Colonic mucosa (tissue), 4 donors: ENCODE measurements at regions not wholly inside any gene's neighbourhood (a gene's known extent, or its start where the extent isn't known, plus 50 kb on each side); places are given as distances from the start of the nearest gene placed in this dataset.

Experiments used
- DNase-seq: peaks from one replicate; pipeline ENCODE4 v3.0.0-alpha.2; 2020
- H3K27ac ChIP-seq: fragments of 200-600 bp; one replicate; pipeline ENCODE4 v1.8.0; 2021
- H3K27me3 ChIP-seq: fragments of 200-600 bp; one replicate; pipeline ENCODE4 v1.8.0; 2021
- H3K36me3 ChIP-seq: fragments of 200-600 bp; one replicate; pipeline ENCODE4 v1.8.0; 2021
- H3K4me1 ChIP-seq: fragments of 200-600 bp; one replicate; pipeline ENCODE4 v1.8.0; 2021; ENCODE audit warnings: mild to moderate bottlenecking
- H3K4me3 ChIP-seq: fragments of 200-600 bp; one replicate; pipeline ENCODE4 v1.8.0; 2021
- H3K9ac ChIP-seq, 2 donors: one replicate each; pipeline ENCODE4 v1.7.0; 2013; ENCODE audit warnings: control low read depth in 2 of 2, low read depth in 2 of 2, low read length in 2 of 2
- H3K9me3 ChIP-seq: fragments of 200-600 bp; one replicate; pipeline ENCODE4 v1.8.0; 2021
- intact Hi-C: fragments of 100-400 bp; cut with DNase I; formaldehyde crosslinking; loops from one replicate; pipeline ENCODE4 v1.14.1; 2022
- TF ChIP-seq, protein P1 (sequence below): fragments of 200-600 bp; IDR thresholded peaks from one replicate; pipeline ENCODE4 v1.8.0; 2022; ENCODE audit warnings: antibody characterized with exemption, mild to moderate bottlenecking
- donor health status: healthy.
- donor health status: DM: no; HTN: no; CAD: no.
- donor health status: DM: no; HTN: no; CAD: no.

GRCh38 chr7:84688671-84689070 is 494.1 kb upstream of the SEMA3A start:
- Histone ChIP-seq H3K36me3 (no peaks in the 10 kb centered on the region), H3K27me3 (no peaks in the 10 kb centered on the region), H3K4me1 (no peaks in the 10 kb centered on the region), H3K4me3 (no peak overlapping the region), H3K9me3 (no peaks in the 10 kb centered on the region), H3K9ac (no peak overlapping the region), H3K27ac (no peak overlapping the region)
- no peak for DNase-seq
- TF ChIP-seq, protein P1, sequence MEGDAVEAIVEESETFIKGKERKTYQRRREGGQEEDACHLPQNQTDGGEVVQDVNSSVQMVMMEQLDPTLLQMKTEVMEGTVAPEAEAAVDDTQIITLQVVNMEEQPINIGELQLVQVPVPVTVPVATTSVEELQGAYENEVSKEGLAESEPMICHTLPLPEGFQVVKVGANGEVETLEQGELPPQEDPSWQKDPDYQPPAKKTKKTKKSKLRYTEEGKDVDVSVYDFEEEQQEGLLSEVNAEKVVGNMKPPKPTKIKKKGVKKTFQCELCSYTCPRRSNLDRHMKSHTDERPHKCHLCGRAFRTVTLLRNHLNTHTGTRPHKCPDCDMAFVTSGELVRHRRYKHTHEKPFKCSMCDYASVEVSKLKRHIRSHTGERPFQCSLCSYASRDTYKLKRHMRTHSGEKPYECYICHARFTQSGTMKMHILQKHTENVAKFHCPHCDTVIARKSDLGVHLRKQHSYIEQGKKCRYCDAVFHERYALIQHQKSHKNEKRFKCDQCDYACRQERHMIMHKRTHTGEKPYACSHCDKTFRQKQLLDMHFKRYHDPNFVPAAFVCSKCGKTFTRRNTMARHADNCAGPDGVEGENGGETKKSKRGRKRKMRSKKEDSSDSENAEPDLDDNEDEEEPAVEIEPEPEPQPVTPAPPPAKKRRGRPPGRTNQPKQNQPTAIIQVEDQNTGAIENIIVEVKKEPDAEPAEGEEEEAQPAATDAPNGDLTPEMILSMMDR: no peak
- intact Hi-C loops: no loop called here

DNA sequence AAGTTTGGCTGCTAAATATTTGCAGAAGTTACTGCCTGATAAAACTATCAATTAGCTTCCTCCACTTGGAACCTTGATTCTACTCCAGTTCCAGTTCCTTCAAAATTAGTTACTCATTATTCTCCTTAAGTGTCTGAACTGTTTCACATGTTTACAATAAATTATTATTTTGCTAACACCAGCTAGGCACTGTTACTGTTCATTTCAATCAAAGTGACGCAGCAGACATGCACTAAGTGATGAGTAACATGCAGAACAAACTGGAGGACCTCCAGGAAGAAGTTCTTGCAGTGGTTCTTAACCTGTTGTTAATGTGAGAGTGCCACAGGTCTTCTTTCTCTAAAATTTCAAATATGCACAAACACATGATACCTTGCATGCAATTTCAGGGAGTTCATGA is 491.8 kb upstream of the SEMA3A start:
- no peak for DNase-seq
- intact Hi-C loops: no loop called here
- H3K4me3 ChIP-seq: no peak overlapping the region
- no peaks in the 10 kb centered on the region for H3K36me3 ChIP-seq
- H3K9ac ChIP-seq: no peak overlapping the region
- no peaks in the 10 kb centered on the region for H3K9me3 ChIP-seq
- H3K4me1 ChIP-seq: no peaks in the 10 kb centered on the region
- TF ChIP-seq, protein P1: no peak
- no peak overlapping the region for H3K27ac ChIP-seq
- H3K27me3 ChIP-seq: no peaks in the 10 kb centered on the region

GRCh38 chr7:84684836-84685480 is 490.4 kb upstream of the SEMA3A start:
- H3K27me3 ChIP-seq: no peaks in the 10 kb centered on the region
- no peaks in the 10 kb centered on the region for H3K4me1 ChIP-seq
- no peaks in the 10 kb centered on the region for H3K9me3 ChIP-seq
- H3K27ac ChIP-seq: no peak overlapping the region
- H3K9ac ChIP-seq: no peak overlapping the region
- DNase-seq: no peak
- no peaks in the 10 kb centered on the region for H3K36me3 ChIP-seq
- TF ChIP-seq, protein P1: no peak
- H3K4me3 ChIP-seq: no peak overlapping the region
- intact Hi-C loops: no loop called here

DNA sequence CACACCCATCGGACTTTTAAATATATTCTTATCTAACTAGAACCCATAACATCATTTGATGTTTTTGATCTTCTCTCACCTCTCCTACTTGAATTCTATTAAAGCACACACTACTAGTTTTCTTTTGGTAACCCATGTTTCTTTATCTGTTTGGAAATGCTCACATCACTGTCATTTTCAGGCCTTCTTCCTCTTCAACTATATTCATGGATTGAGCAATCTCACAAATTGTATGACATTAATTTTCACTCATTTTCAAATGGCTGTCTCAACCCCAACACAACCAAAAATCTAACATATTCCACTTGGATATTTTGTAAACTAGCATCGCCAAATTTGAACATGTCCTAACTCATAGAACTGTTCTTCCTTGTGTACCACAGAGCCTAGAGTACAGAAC is 488.0 kb upstream of the SEMA3A start:
- no peak for DNase-seq
- no peaks in the 10 kb centered on the region for H3K27me3 ChIP-seq
- intact Hi-C loops: no loop called here
- H3K36me3 ChIP-seq: no peaks in the 10 kb centered on the region
- TF ChIP-seq, protein P1: no peak
- H3K4me3 ChIP-seq: no peak overlapping the region
- H3K9me3 ChIP-seq: no peaks in the 10 kb centered on the region
- no peak overlapping the region for H3K9ac ChIP-seq
- H3K27ac ChIP-seq: no peak overlapping the region
- no peaks in the 10 kb centered on the region for H3K4me1 ChIP-seq

GRCh38 chr7:84678841-84679240 is 484.3 kb upstream of the SEMA3A start:
- H3K27ac ChIP-seq: no peak overlapping the region
- no peaks in the 10 kb centered on the region for H3K9me3 ChIP-seq
- intact Hi-C loops: no loop called here
- no peak overlapping the region for H3K9ac ChIP-seq
- H3K36me3 ChIP-seq: no peaks in the 10 kb centered on the region
- H3K27me3 ChIP-seq: no peaks in the 10 kb centered on the region
- no peak overlapping the region for H3K4me3 ChIP-seq
- DNase-seq: no peak
- H3K4me1 ChIP-seq: no peaks in the 10 kb centered on the region
- TF ChIP-seq, protein P1: no peak
